ENCODE measurements at regions not wholly inside any gene's neighbourhood (a gene's known extent, or its start where the extent isn't known, plus 50 kb on each side); places are given as distances from the start of the nearest gene placed in this dataset.

GRCh38 chr5:153299891-153300290 is 190.6 kb upstream of the GRIA1 start:
- Histone ChIP-seq H3K36me3 (ENCODE audit: insufficient read depth, low read length) (no peaks in the 10 kb centered on the region), H3K4me1 (ENCODE audit: insufficient read depth, low read length) (no peaks in the 10 kb centered on the region), H3K9me3 (ENCODE audit: control insufficient read depth in 1 of 2, low read length in 2 of 2) (no peaks in the 10 kb centered on the region), H3K27me3 (ENCODE audit: insufficient read depth, low read length) (no peaks in the 10 kb centered on the region), H3K4me3 (ENCODE audit: low read length in 2 of 2) (no peak overlapping the region), H3K27ac (ENCODE audit: low read depth, low read length) (no peak overlapping the region)
- no peaks in the 10 kb centered on the region for H3K27me3 Mint-ChIP-seq
- no peaks in the 10 kb centered on the region for H3K36me3 Mint-ChIP-seq
- POLR2A ChIA-PET (ENCODE audit: partially characterized antibody) = no interaction called here
- DNase-seq = no peak
- H3K27ac Mint-ChIP-seq = no peak overlapping the region
- no peaks in the 10 kb centered on the region for H3K4me1 Mint-ChIP-seq
- peaks cover 0 to 16% (median 8%) of the 10 kb centered on the region in 8 donors for H3K9me3 Mint-ChIP-seq
- no peak overlapping the region for H3K4me3 Mint-ChIP-seq
- CTCF ChIA-PET (ENCODE audit: partially characterized antibody) = no interaction called here
- intact Hi-C loops (cut with micrococcal nuclease) = no loop called here

- Mint-ChIP-seq H3K36me3 (no peaks in the 10 kb centered on the region), H3K9me3 (peaks cover 1 to 8% (median 6%) of the 10 kb centered on the region in 8 donors), H3K4me3 (no peak overlapping the region), H3K4me1 (no peaks in the 10 kb centered on the region), H3K27ac (no peak overlapping the region), H3K27me3 (no peaks in the 10 kb centered on the region)
- DNase-seq = no peak
- Histone ChIP-seq H3K4me3 (ENCODE audit: low read length in 2 of 2) (no peak overlapping the region), H3K4me1 (ENCODE audit: insufficient read depth, low read length) (no peaks in the 10 kb centered on the region), H3K27me3 (ENCODE audit: insufficient read depth, low read length) (no peaks in the 10 kb centered on the region), H3K9me3 (ENCODE audit: control insufficient read depth in 1 of 2, low read length in 2 of 2) (no peaks in the 10 kb centered on the region), H3K27ac (ENCODE audit: low read depth, low read length) (no peak overlapping the region), H3K36me3 (ENCODE audit: insufficient read depth, low read length) (no peaks in the 10 kb centered on the region)
- ChIA-PET POLR2A (ENCODE audit: partially characterized antibody) (no interaction called here), CTCF (ENCODE audit: partially characterized antibody) (no interaction called here)
- intact Hi-C loops (cut with micrococcal nuclease) = no loop called here
Observed at GRCh38 chr5:153308282-153308681, 182.2 kb upstream of the GRIA1 start.

GRCh38 chr5:153318556-153318955 is 171.9 kb upstream of the GRIA1 start:
- Mint-ChIP-seq H3K27ac (no peak overlapping the region), H3K4me3 (no peak overlapping the region), H3K4me1 (no peaks in the 10 kb centered on the region), H3K9me3 (peaks cover 0 to 6% (median 3%) of the 10 kb centered on the region in 8 donors), H3K36me3 (no peaks in the 10 kb centered on the region), H3K27me3 (peaks cover 0 to 1% of the 10 kb centered on the region in 2 donors)
- POLR2A ChIA-PET (ENCODE audit: partially characterized antibody) = no interaction called here
- H3K4me1 ChIP-seq (ENCODE audit: insufficient read depth, low read length) = no peaks in the 10 kb centered on the region
- no peaks in the 10 kb centered on the region for H3K36me3 ChIP-seq (ENCODE audit: insufficient read depth, low read length)
- no peak overlapping the region for H3K27ac ChIP-seq (ENCODE audit: low read depth, low read length)
- no peak overlapping the region for H3K4me3 ChIP-seq (ENCODE audit: low read length in 2 of 2)
- intact Hi-C loops (cut with micrococcal nuclease) = no loop called here
- CTCF ChIA-PET (ENCODE audit: partially characterized antibody) = no interaction called here
- DNase-seq = no peak
- no peaks in the 10 kb centered on the region for H3K27me3 ChIP-seq (ENCODE audit: insufficient read depth, low read length)
- no peaks in the 10 kb centered on the region for H3K9me3 ChIP-seq (ENCODE audit: control insufficient read depth in 1 of 2, low read length in 2 of 2)

- no peak overlapping the region for H3K4me3 ChIP-seq (ENCODE audit: low read length in 2 of 2)
- H3K27ac Mint-ChIP-seq = no peak overlapping the region
- peaks cover 0 to 9% (median 3%) of the 10 kb centered on the region in 8 donors for H3K9me3 Mint-ChIP-seq
- POLR2A ChIA-PET (ENCODE audit: partially characterized antibody) = no interaction called here
- H3K27me3 ChIP-seq (ENCODE audit: insufficient read depth, low read length) = no peaks in the 10 kb centered on the region
- no peaks in the 10 kb centered on the region for H3K4me1 Mint-ChIP-seq
- H3K4me3 Mint-ChIP-seq = no peak overlapping the region
- H3K36me3 Mint-ChIP-seq = no peaks in the 10 kb centered on the region
- CTCF ChIA-PET (ENCODE audit: partially characterized antibody) = no interaction called here
- H3K36me3 ChIP-seq (ENCODE audit: insufficient read depth, low read length) = no peaks in the 10 kb centered on the region
- no peak overlapping the region for H3K27ac ChIP-seq (ENCODE audit: low read depth, low read length)
- no peak for DNase-seq
- no peaks in the 10 kb centered on the region for H3K9me3 ChIP-seq (ENCODE audit: control insufficient read depth in 1 of 2, low read length in 2 of 2)
- no peaks in the 10 kb centered on the region for H3K4me1 ChIP-seq (ENCODE audit: insufficient read depth, low read length)
- intact Hi-C loops (cut with micrococcal nuclease) = no loop called here
- H3K27me3 Mint-ChIP-seq = peaks cover 0 to 1% of the 10 kb centered on the region in 2 donors
Observed at GRCh38 chr5:153321478-153321877, 169.0 kb upstream of the GRIA1 start.

- intact Hi-C loops (cut with micrococcal nuclease) = no loop called here
- Mint-ChIP-seq H3K4me3 (no peak overlapping the region), H3K27ac (no peak overlapping the region), H3K4me1 (no peaks in the 10 kb centered on the region), H3K36me3 (no peaks in the 10 kb centered on the region), H3K9me3 (peaks cover 0 to 6% (median 3%) of the 10 kb centered on the region in 8 donors), H3K27me3 (no peaks in the 10 kb centered on the region)
- DNase-seq = no peak
- H3K9me3 ChIP-seq (ENCODE audit: control insufficient read depth in 1 of 2, low read length in 2 of 2) = no peaks in the 10 kb centered on the region
- no peak overlapping the region for H3K4me3 ChIP-seq (ENCODE audit: low read length in 2 of 2)
- no peaks in the 10 kb centered on the region for H3K27me3 ChIP-seq (ENCODE audit: insufficient read depth, low read length)
- H3K4me1 ChIP-seq (ENCODE audit: insufficient read depth, low read length) = no peaks in the 10 kb centered on the region
- no peaks in the 10 kb centered on the region for H3K36me3 ChIP-seq (ENCODE audit: insufficient read depth, low read length)
- ChIA-PET POLR2A (ENCODE audit: partially characterized antibody) (no interaction called here), CTCF (ENCODE audit: partially characterized antibody) (no interaction called here)
- H3K27ac ChIP-seq (ENCODE audit: low read depth, low read length) = no peak overlapping the region
Observed at GRCh38 chr5:153340139-153340538, 150.3 kb upstream of the GRIA1 start.

GRCh38 chr5:153340738-153341137 is 149.7 kb upstream of the GRIA1 start:
- H3K9me3 ChIP-seq (ENCODE audit: control insufficient read depth in 1 of 2, low read length in 2 of 2) = no peaks in the 10 kb centered on the region
- no peak for DNase-seq
- H3K36me3 ChIP-seq (ENCODE audit: insufficient read depth, low read length) = no peaks in the 10 kb centered on the region
- Mint-ChIP-seq H3K27me3 (no peaks in the 10 kb centered on the region), H3K27ac (no peak overlapping the region), H3K36me3 (no peaks in the 10 kb centered on the region), H3K9me3 (peaks cover 0 to 6% (median 3%) of the 10 kb centered on the region in 8 donors), H3K4me3 (no peak overlapping the region), H3K4me1 (no peaks in the 10 kb centered on the region)
- ChIA-PET CTCF (ENCODE audit: partially characterized antibody) (no interaction called here), POLR2A (ENCODE audit: partially characterized antibody) (no interaction called here)
- H3K4me1 ChIP-seq (ENCODE audit: insufficient read depth, low read length) = no peaks in the 10 kb centered on the region
- intact Hi-C loops (cut with micrococcal nuclease) = no loop called here
- H3K4me3 ChIP-seq (ENCODE audit: low read length in 2 of 2) = no peak overlapping the region
- no peaks in the 10 kb centered on the region for H3K27me3 ChIP-seq (ENCODE audit: insufficient read depth, low read length)
- H3K27ac ChIP-seq (ENCODE audit: low read depth, low read length) = no peak overlapping the region

GRCh38 chr5:153342487-153342886 is 148.0 kb upstream of the GRIA1 start:
- Mint-ChIP-seq H3K27ac (no peak overlapping the region), H3K36me3 (no peaks in the 10 kb centered on the region), H3K4me1 (no peaks in the 10 kb centered on the region), H3K4me3 (no peak overlapping the region), H3K27me3 (no peaks in the 10 kb centered on the region), H3K9me3 (peaks cover 0 to 6% (median 0%) of the 10 kb centered on the region in 8 donors)
- ChIA-PET CTCF (ENCODE audit: partially characterized antibody) (no interaction called here), POLR2A (ENCODE audit: partially characterized antibody) (no interaction called here)
- no peak for DNase-seq
- intact Hi-C loops (cut with micrococcal nuclease) = no loop called here
- no peaks in the 10 kb centered on the region for H3K27me3 ChIP-seq (ENCODE audit: insufficient read depth, low read length)
- no peak overlapping the region for H3K27ac ChIP-seq (ENCODE audit: low read depth, low read length)
- H3K36me3 ChIP-seq (ENCODE audit: insufficient read depth, low read length) = no peaks in the 10 kb centered on the region
- no peak overlapping the region for H3K4me3 ChIP-seq (ENCODE audit: low read length in 2 of 2)
- no peaks in the 10 kb centered on the region for H3K4me1 ChIP-seq (ENCODE audit: insufficient read depth, low read length)
- H3K9me3 ChIP-seq (ENCODE audit: control insufficient read depth in 1 of 2, low read length in 2 of 2) = no peaks in the 10 kb centered on the region

- Mint-ChIP-seq H3K9me3 (peaks cover 0 to under 1% (median 0%) of the 10 kb centered on the region in 8 donors), H3K27me3 (peaks cover 0 to 2% of the 10 kb centered on the region in 2 donors), H3K27ac (no peak overlapping the region), H3K36me3 (no peaks in the 10 kb centered on the region), H3K4me3 (no peak overlapping the region), H3K4me1 (peaks cover 0 to 4% (median 2%) of the 10 kb centered on the region in 4 donors)
- intact Hi-C loops (cut with micrococcal nuclease) = no loop called here
- ChIA-PET CTCF (ENCODE audit: partially characterized antibody) (no interaction called here), POLR2A (ENCODE audit: partially characterized antibody) (no interaction called here)
- H3K27me3 ChIP-seq (ENCODE audit: insufficient read depth, low read length) = no peaks in the 10 kb centered on the region
- no peaks in the 10 kb centered on the region for H3K36me3 ChIP-seq (ENCODE audit: insufficient read depth, low read length)
- no peak for DNase-seq
- peaks cover under 1% of the 10 kb centered on the region for H3K4me1 ChIP-seq (ENCODE audit: insufficient read depth, low read length)
- H3K4me3 ChIP-seq (ENCODE audit: low read length in 2 of 2) = no peak overlapping the region
- H3K9me3 ChIP-seq (ENCODE audit: control insufficient read depth in 1 of 2, low read length in 2 of 2) = no peaks in the 10 kb centered on the region
- no peak overlapping the region for H3K27ac ChIP-seq (ENCODE audit: low read depth, low read length)
Observed at GRCh38 chr5:153347611-153348010, 142.9 kb upstream of the GRIA1 start.
